ENCODE measurements at regions not wholly inside any gene's neighbourhood (a gene's known extent, or its start where the extent isn't known, plus 50 kb on each side); places are given as distances from the start of the nearest gene placed in this dataset.

DNA sequence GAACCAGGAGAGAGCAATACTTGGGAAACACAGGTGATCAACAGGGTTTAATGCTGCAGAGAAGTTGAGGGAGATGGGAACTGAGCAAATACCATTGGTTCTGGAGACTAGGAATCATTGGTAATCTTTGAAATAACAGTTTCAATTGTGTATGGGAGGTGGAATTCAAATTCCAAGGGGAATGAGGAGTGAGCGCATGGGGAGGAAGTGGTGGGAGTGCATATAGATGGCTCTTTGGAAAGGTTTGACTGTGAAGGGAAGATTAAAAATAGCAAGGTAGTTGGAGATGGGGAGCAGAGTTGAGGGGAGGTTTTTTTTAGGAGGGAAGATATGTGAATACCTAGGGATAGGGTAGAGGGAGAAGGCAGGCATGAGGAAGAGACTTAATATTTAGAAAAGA lies 51.1 kb upstream of the ROPN1 start:
- TF ChIP-seq, protein P1, sequence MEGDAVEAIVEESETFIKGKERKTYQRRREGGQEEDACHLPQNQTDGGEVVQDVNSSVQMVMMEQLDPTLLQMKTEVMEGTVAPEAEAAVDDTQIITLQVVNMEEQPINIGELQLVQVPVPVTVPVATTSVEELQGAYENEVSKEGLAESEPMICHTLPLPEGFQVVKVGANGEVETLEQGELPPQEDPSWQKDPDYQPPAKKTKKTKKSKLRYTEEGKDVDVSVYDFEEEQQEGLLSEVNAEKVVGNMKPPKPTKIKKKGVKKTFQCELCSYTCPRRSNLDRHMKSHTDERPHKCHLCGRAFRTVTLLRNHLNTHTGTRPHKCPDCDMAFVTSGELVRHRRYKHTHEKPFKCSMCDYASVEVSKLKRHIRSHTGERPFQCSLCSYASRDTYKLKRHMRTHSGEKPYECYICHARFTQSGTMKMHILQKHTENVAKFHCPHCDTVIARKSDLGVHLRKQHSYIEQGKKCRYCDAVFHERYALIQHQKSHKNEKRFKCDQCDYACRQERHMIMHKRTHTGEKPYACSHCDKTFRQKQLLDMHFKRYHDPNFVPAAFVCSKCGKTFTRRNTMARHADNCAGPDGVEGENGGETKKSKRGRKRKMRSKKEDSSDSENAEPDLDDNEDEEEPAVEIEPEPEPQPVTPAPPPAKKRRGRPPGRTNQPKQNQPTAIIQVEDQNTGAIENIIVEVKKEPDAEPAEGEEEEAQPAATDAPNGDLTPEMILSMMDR (IDR thresholded peaks at IDR 0.05; ENCODE audit: control insufficient read depth, insufficient read depth, low read depth, low read length, missing control alignments): no peak
- no peak overlapping the region for H3K4me3 ChIP-seq (ENCODE audit: control insufficient read depth, low read depth, low read length)
- DNase-seq (ENCODE audit: low read depth): no peak

DNA sequence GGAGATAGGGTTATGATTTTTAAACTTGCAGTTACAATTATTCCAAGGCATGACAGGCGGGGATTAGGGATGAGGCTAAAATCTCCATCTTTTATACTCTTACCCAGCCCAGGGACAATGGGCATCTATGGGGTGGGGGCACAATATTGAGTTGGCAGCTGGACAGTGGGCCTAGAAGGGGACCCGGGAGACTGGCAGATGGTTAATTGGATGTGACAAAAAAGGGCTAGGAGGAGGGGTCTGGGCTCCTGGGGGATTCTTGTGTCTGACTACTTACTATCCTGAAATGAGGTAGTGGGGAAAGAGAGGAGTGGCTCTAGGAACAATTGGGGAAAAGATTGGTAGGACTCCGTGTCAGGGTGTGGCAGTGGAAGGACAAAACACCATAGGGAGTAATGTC lies 53.0 kb upstream of the ROPN1 start:
- DNase-seq (ENCODE audit: low read depth): no peak
- H3K4me3 ChIP-seq (ENCODE audit: control insufficient read depth, low read depth, low read length): no peak overlapping the region
- TF ChIP-seq, protein P1 (IDR thresholded peaks at IDR 0.05; ENCODE audit: control insufficient read depth, insufficient read depth, low read depth, low read length, missing control alignments): no peak

GRCh38 chr3:124048967-124049798 lies 57.3 kb upstream of the ROPN1 start:
- TF ChIP-seq, protein P1 (IDR thresholded peaks at IDR 0.05; ENCODE audit: control insufficient read depth, insufficient read depth, low read depth, low read length, missing control alignments): no peak
- H3K4me3 ChIP-seq (ENCODE audit: control insufficient read depth, low read depth, low read length): no peak overlapping the region
- DNase-seq (ENCODE audit: low read depth): no peak

GRCh38 chr3:124051636-124052035 lies 59.7 kb upstream of the ROPN1 start:
- TF ChIP-seq, protein P1 (IDR thresholded peaks at IDR 0.05; ENCODE audit: control insufficient read depth, insufficient read depth, low read depth, low read length, missing control alignments): no peak
- DNase-seq (ENCODE audit: low read depth): no peak
- H3K4me3 ChIP-seq (ENCODE audit: control insufficient read depth, low read depth, low read length): no peak overlapping the region

DNA sequence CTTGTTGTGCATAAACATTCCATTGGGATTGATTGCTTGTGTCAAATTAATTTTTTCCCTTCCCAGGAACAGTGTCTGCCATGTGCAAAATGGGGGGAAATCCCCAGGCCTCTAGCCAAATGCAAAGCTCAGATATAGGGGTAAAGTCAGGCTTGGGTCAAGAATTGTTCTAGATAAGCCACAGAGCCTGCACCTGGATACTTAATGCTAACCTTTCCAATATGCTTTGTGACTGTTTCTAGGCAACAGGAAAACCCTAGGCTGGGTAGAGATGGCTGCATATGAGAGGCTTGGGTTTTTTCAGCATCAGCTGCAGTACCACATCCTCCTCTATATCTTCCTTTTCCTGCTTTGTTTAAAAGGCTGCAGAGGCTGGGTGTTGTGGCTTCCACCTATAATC lies 61.9 kb upstream of the ROPN1 start:
- TF ChIP-seq, protein P1 (IDR thresholded peaks at IDR 0.05; ENCODE audit: control insufficient read depth, insufficient read depth, low read depth, low read length, missing control alignments): no peak
- DNase-seq (ENCODE audit: low read depth): no peak
- H3K4me3 ChIP-seq (ENCODE audit: control insufficient read depth, low read depth, low read length): no peak overlapping the region

DNA sequence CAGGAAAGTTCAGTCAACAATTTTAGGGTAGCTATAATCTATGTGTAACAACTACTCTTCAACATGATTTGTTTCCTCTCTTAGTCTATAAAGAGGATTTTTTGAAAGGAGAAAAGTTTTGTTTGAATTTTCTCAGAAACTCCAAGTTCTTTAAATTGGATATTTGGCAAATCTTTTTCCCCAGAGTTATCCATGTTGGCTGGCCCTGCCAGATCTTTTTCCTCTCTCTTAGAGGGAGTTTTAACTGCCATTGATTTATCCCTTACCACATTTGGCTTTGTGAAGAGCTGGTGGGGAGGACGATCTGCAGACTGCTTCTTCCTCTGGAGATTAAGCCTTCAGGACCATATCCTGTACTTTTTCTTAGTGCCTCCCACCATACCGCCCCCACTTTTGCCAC lies 64.9 kb upstream of the ROPN1 start:
- TF ChIP-seq, protein P1 (IDR thresholded peaks at IDR 0.05; ENCODE audit: control insufficient read depth, insufficient read depth, low read depth, low read length, missing control alignments): no peak
- H3K4me3 ChIP-seq (ENCODE audit: control insufficient read depth, low read depth, low read length): no peak overlapping the region

More for the DNA sequence above, 64.9 kb upstream of the ROPN1 start:
- no peak for DNase-seq (ENCODE audit: low read depth)
